Tibial nerve (tissue), 4 donors: ENCODE measurements at regions not wholly inside any gene's neighbourhood (a gene's known extent, or its start where the extent isn't known, plus 50 kb on each side); places are given as distances from the start of the nearest gene placed in this dataset.

ENCODE experiments used
- DNase-seq, 2 donors: peaks; one replicate each; pipeline ENCODE4 v3.0.0-alpha.2; 2019; ENCODE audit warnings: low spot score in 2 of 2
- H3K27ac ChIP-seq, 4 donors: fragments of 200-600 bp; sonication (generic) in 3 of 4; one replicate each; pipeline ENCODE4 v1.5.1; 2017 to 2019; ENCODE audit warnings: mild to moderate bottlenecking in 1 of 4
- H3K27me3 ChIP-seq, 2 donors: fragments of 200-600 bp; sonication (generic) in 1 of 2; one replicate each; pipeline versions ENCODE4 v1.5.1 to v1.6.0; 2017 to 2019
- H3K36me3 ChIP-seq, 3 donors: fragments of 200-600 bp; sonication (generic); one replicate each; pipeline ENCODE4 v1.5.1; 2018 to 2019
- H3K4me1 ChIP-seq, 4 donors: fragments of 200-600 bp; sonication (generic) in 3 of 4; one replicate each; pipeline ENCODE4 v1.5.1; 2017 to 2019
- H3K4me3 ChIP-seq, 4 donors: fragments of 200-600 bp; sonication (generic) in 3 of 4; one replicate each; pipeline ENCODE4 v1.5.1; 2017 to 2019; ENCODE audit warnings: mild to moderate bottlenecking in 1 of 4, moderate library complexity in 1 of 4
- H3K9me3 ChIP-seq, 4 donors: fragments of 200-600 bp; sonication (generic) in 3 of 4; one replicate each; pipeline ENCODE4 v1.5.1; 2017 to 2019
- EP300 ChIP-seq, 2 donors: sonication (generic); formaldehyde crosslinking; IDR thresholded peaks; one replicate each; pipeline ENCODE4 v1.6.1; 2017; ENCODE audit warnings: antibody characterized with exemption in 2 of 2, mild to moderate bottlenecking in 1 of 2
- POLR2A ChIP-seq, 2 donors: fragments of 450-650 bp; IDR thresholded peaks; one replicate each; pipeline ENCODE4 v1.6.1; 2017; ENCODE audit warnings: antibody characterized with exemption in 2 of 2, mild to moderate bottlenecking in 2 of 2, moderate library complexity in 2 of 2
- WGBS, 2 donors: methylation state at CpG; one replicate each; pipeline ENCODE4 v1.1.5; 2018; 5-methylcytosine and 5-hydroxymethylcytosine counted together
- TF ChIP-seq, protein P1 (sequence below), 5 experiments: fragments of 200-600 bp in 3 of 5; fragments of 450-650 bp in 2 of 5; sonication (generic) in 3 of 5; IDR thresholded peaks; one replicate each; pipeline ENCODE4 v1.5.1; 2016 to 2019; ENCODE audit warnings: antibody characterized with exemption in 5 of 5, mild to moderate bottlenecking in 3 of 5, moderate library complexity in 2 of 5

- 67 to 70% methylated on average over 3 of the region's 3 CpGs for WGBS, 2 donors
- H3K36me3 ChIP-seq = no peaks in the 10 kb centered on the region
- H3K9me3 ChIP-seq = no peaks in the 10 kb centered on the region
- no peaks in the 10 kb centered on the region for H3K27me3 ChIP-seq
- H3K4me1 ChIP-seq = no peaks in the 10 kb centered on the region
- H3K27ac ChIP-seq = no peak overlapping the region
- DNase-seq = no peak
- no peak overlapping the region for H3K4me3 ChIP-seq
- TF ChIP-seq POLR2A (IDR thresholded peaks at IDR 0.05) = no peak
- TF ChIP-seq, protein P1, sequence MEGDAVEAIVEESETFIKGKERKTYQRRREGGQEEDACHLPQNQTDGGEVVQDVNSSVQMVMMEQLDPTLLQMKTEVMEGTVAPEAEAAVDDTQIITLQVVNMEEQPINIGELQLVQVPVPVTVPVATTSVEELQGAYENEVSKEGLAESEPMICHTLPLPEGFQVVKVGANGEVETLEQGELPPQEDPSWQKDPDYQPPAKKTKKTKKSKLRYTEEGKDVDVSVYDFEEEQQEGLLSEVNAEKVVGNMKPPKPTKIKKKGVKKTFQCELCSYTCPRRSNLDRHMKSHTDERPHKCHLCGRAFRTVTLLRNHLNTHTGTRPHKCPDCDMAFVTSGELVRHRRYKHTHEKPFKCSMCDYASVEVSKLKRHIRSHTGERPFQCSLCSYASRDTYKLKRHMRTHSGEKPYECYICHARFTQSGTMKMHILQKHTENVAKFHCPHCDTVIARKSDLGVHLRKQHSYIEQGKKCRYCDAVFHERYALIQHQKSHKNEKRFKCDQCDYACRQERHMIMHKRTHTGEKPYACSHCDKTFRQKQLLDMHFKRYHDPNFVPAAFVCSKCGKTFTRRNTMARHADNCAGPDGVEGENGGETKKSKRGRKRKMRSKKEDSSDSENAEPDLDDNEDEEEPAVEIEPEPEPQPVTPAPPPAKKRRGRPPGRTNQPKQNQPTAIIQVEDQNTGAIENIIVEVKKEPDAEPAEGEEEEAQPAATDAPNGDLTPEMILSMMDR (IDR thresholded peaks at IDR 0.05) = no peak
- TF ChIP-seq EP300 (IDR thresholded peaks at IDR 0.05) = no peak
These were observed 268.6 kb upstream of the CLINT1 start for GRCh38 chr5:158127536-158127935.

DNA sequence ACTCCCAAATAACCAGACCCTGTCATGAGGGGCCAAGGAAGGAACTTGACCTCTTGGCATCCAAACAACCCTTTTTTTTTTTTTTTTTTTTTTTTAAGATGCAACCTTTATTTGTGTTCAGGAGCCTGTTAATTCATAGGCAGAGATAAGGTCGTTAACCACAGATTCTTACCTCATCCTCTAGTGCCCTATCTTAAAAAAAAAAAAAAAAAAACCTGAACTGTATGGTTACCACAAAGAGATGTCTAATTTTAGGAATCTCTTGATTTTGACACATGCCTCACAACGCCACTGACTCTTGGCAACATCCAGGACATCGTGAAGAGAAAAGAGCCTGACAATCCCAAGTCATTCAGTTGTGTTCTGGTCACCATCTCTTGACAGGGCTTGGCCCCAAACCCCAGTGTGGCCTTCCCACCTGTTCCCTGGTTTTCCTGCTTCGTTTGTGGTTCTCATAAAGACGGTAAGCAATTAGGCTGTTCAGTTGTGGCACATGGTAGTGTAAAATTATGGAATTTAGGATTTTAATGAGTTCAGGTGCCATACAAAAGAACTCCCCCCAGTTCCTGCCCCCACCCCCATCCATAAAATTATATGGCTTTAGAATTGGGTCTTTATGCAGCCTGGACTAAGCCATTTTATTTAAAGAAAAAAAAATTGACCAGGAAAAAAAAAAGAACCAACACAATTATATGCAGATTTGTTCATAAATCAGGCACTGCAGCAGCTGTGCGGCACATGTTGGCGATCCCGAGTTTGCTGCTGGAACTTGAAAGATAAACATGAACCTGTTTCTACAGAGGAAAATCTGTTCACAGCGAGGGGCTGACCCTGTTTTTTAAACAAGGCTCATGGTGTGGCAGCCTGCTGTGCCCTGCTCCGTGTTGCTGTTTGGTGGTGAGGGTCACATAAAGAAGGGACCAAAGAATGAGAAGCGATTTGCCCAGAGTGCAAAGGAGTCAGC, 267.8 kb upstream of the CLINT1 start:
- 66 to 76% methylated on average over 11 of the region's 11 CpGs for WGBS, 2 donors
- no peak for TF ChIP-seq EP300 (IDR thresholded peaks at IDR 0.05)
- TF ChIP-seq, protein P1 (IDR thresholded peaks at IDR 0.05) = no peak
- TF ChIP-seq POLR2A (IDR thresholded peaks at IDR 0.05) = no peak
- no peaks in the 10 kb centered on the region for H3K27me3 ChIP-seq
- H3K4me1 ChIP-seq = no peaks in the 10 kb centered on the region
- no peaks in the 10 kb centered on the region for H3K36me3 ChIP-seq
- H3K27ac ChIP-seq = no peak overlapping the region
- H3K9me3 ChIP-seq = no peaks in the 10 kb centered on the region
- no peak for DNase-seq
- no peak overlapping the region for H3K4me3 ChIP-seq

GRCh38 chr5:158124606-158125316, 265.8 kb upstream of the CLINT1 start:
- DNase-seq = no peak
- TF ChIP-seq POLR2A (IDR thresholded peaks at IDR 0.05) (no peak), EP300 (IDR thresholded peaks at IDR 0.05) (no peak)
- TF ChIP-seq, protein P1 (IDR thresholded peaks at IDR 0.05) = no peak
- Histone ChIP-seq H3K4me1 (no peaks in the 10 kb centered on the region), H3K9me3 (no peaks in the 10 kb centered on the region), H3K36me3 (no peaks in the 10 kb centered on the region), H3K27me3 (no peaks in the 10 kb centered on the region), H3K4me3 (no peak overlapping the region), H3K27ac (no peak overlapping the region)
- WGBS, 2 donors = 93 to 95% methylated on average over 3 of the region's 3 CpGs

GRCh38 chr5:158123595-158123994, 264.6 kb upstream of the CLINT1 start:
- H3K9me3 ChIP-seq = no peaks in the 10 kb centered on the region
- no peaks in the 10 kb centered on the region for H3K36me3 ChIP-seq
- H3K4me3 ChIP-seq = no peak overlapping the region
- H3K27me3 ChIP-seq = no peaks in the 10 kb centered on the region
- TF ChIP-seq POLR2A (IDR thresholded peaks at IDR 0.05) = no peak
- no peak for TF ChIP-seq EP300 (IDR thresholded peaks at IDR 0.05)
- TF ChIP-seq, protein P1 (IDR thresholded peaks at IDR 0.05) = no peak
- no peaks in the 10 kb centered on the region for H3K4me1 ChIP-seq
- DNase-seq = no peak
- 70 to 83% methylated on average over 3 of the region's 3 CpGs for WGBS, 2 donors
- H3K27ac ChIP-seq = no peak overlapping the region

- Histone ChIP-seq H3K4me3 (no peak overlapping the region), H3K27me3 (no peaks in the 10 kb centered on the region), H3K36me3 (no peaks in the 10 kb centered on the region), H3K9me3 (no peaks in the 10 kb centered on the region), H3K27ac (no peak overlapping the region), H3K4me1 (no peaks in the 10 kb centered on the region)
- WGBS, 2 donors = 79 to 85% methylated on average over 1 of the region's 1 CpG
- no peak for TF ChIP-seq POLR2A (IDR thresholded peaks at IDR 0.05)
- no peak for TF ChIP-seq EP300 (IDR thresholded peaks at IDR 0.05)
- TF ChIP-seq, protein P1 (IDR thresholded peaks at IDR 0.05) = no peak
- no peak for DNase-seq
These were observed 262.7 kb upstream of the CLINT1 start for GRCh38 chr5:158121678-158122077.
